HepG2 (cell line): ENCODE measurements at regions not wholly inside any gene's neighbourhood (a gene's known extent, or its start where the extent isn't known, plus 50 kb on each side); places are given as distances from the start of the nearest gene placed in this dataset.

Source experiments
- ATAC-seq: fragments of 200-7000 bp; cut with Tn5 transposase; 3 replicates; pipeline ENCODE4 v1.9.1; 2020; ENCODE audit warnings: mild to moderate bottlenecking, moderate library complexity
- BruUV-seq: library from RNA; stranded (reverse); fragments of 400-500 nt; replicated peaks from 2 replicates; lab custom pipeline; 2021; lab: Mats Ljungman, UMichigan
- CTCF ChIA-PET: fragments of 300-600 bp; formaldehyde crosslinking; extraction: SDS; loops from one replicate; lab custom pipeline; 2021; ENCODE audit warnings: low total read pairs, inconsistent platforms, low intra/inter-chr PET ratio; lab: Yijun Ruan, JAX
- POLR2A ChIA-PET: fragments of 350-600 bp; sonication (Branson Sonifier 250); formaldehyde crosslinking; loops from one replicate; lab custom pipeline; 2020; ENCODE audit warnings: antibody characterized with exemption, inconsistent platforms; lab: Yijun Ruan, JAX
- DNase-seq: peaks from one replicate; pipeline ENCODE4 v3.0.0-alpha.2; 2015; ENCODE audit warnings: low spot score
- FAIRE-seq: peaks from 3 replicates; lab custom pipeline; 2011; peaks lifted over from hg19 to GRCh38; lab: Jason Lieb, UNC
- H2AFZ ChIP-seq: one replicate; pipeline ENCODE4 v1.6.1; 2011; ENCODE audit warnings: low read length, inconsistent platforms
- H3K27ac ChIP-seq: fragments of 300-600 bp; 3 replicates; pipeline ENCODE4 v1.8.0; 2011; ENCODE audit warnings: mixed run types, mild to moderate bottlenecking, mixed read lengths, low read length, inconsistent platforms; ENCODE audit not compliant: insufficient read depth; ENCODE audit errors: extremely low read length
- H3K27me3 ChIP-seq, 2 experiments: fragments of 200-600 bp in 1 of 2; 2 replicates in 1 of 2; 3 replicates in 1 of 2; pipeline versions ENCODE4 v1.6.0 to v1.8.0; 2011; ENCODE audit warnings: low read length in 2 of 2, mild to moderate bottlenecking in 2 of 2, moderate library complexity in 2 of 2, inconsistent platforms in 1 of 2; ENCODE audit not compliant: insufficient read depth in 2 of 2, control insufficient read depth in 1 of 2
- H3K36me3 ChIP-seq, 2 experiments: fragments of 200-600 bp in 1 of 2; replicated peaks in 1 of 2; 2 replicates in 1 of 2; 3 replicates in 1 of 2; pipeline versions ENCODE4 v1.5.1 to v1.8.0; 2011; ENCODE audit warnings: low read length in 2 of 2, inconsistent platforms in 1 of 2; ENCODE audit not compliant: insufficient read depth in 2 of 2, control insufficient read depth in 1 of 2
- H3K4me1 ChIP-seq: 2 replicates; pipeline ENCODE4 v1.5.1; 2012; ENCODE audit warnings: low read length, inconsistent platforms; ENCODE audit not compliant: insufficient read depth
- H3K4me2 ChIP-seq: 2 replicates; pipeline ENCODE4 v1.6.0; 2011; ENCODE audit warnings: low read depth, low read length, inconsistent platforms
- H3K4me3 ChIP-seq, 3 experiments: fragments of 200-600 bp in 1 of 3; sonication (generic), shearing (Covaris generic) in 1 of 3; replicated peaks in 1 of 3; 2 replicates each; pipeline ENCODE4 v1.5.1; 2011 to 2016; ENCODE audit warnings: low read length in 3 of 3, inconsistent platforms in 2 of 3, low read depth in 2 of 3, mild to moderate bottlenecking in 2 of 3, control low read depth in 1 of 3, mixed read lengths in 1 of 3; ENCODE audit not compliant: insufficient read depth in 1 of 3
- H3K79me2 ChIP-seq: one replicate; pipeline ENCODE4 v1.6.1; 2011; ENCODE audit warnings: low read length, inconsistent platforms; ENCODE audit not compliant: insufficient read depth
- H3K9ac ChIP-seq: 2 replicates; pipeline ENCODE4 v1.6.0; 2011; ENCODE audit warnings: mild to moderate bottlenecking, low read depth, low read length, inconsistent platforms; ENCODE audit not compliant: insufficient read depth
- H3K9me3 ChIP-seq: 2 replicates; pipeline ENCODE4 v1.5.1; 2012; ENCODE audit warnings: mild to moderate bottlenecking, low read length
- H4K20me1 ChIP-seq: 2 replicates; pipeline ENCODE4 v1.6.0; 2011; ENCODE audit warnings: inconsistent platforms, mild to moderate bottlenecking, low read length, moderate library complexity; ENCODE audit not compliant: insufficient read depth
- CBX1 ChIP-seq: IDR thresholded peaks from one replicate; pipeline ENCODE4 v1.6.1; 2016; ENCODE audit warnings: antibody characterized with exemption, low read depth
- NAIF1 ChIP-seq: sonication (generic); formaldehyde crosslinking; IDR thresholded peaks from 2 replicates; pipeline ENCODE4 v1.5.0; 2020; ENCODE audit warnings: mild to moderate bottlenecking, missing genetic modification reagents, borderline replicate concordance
- NCOA5 ChIP-seq: sonication (generic); formaldehyde crosslinking; IDR thresholded peaks from 2 replicates; pipeline ENCODE4 v1.4.0; 2020; ENCODE audit warnings: missing genetic modification reagents
- PHB2 ChIP-seq: fragments of 450-650 bp; IDR thresholded peaks from 2 replicates; pipeline ENCODE4 v1.6.1; 2018; ENCODE audit not compliant: partially characterized antibody
- SETDB1 ChIP-seq: sonication (generic); formaldehyde crosslinking; IDR thresholded peaks from 2 replicates; pipeline ENCODE4 v1.5.1; 2020; ENCODE audit warnings: missing genetic modification reagents, mild to moderate bottlenecking, borderline replicate concordance
- ZNF496 ChIP-seq: sonication (generic); formaldehyde crosslinking; IDR thresholded peaks from 2 replicates; pipeline ENCODE4 v1.8.1; 2023; ENCODE audit warnings: mild to moderate bottlenecking, moderate library complexity, missing genetic modification reagents; ENCODE audit not compliant: insufficient replicate concordance
- ZNF709 ChIP-seq: sonication (generic); formaldehyde crosslinking; IDR thresholded peaks from 2 replicates; pipeline ENCODE4 v1.5.0; 2020; ENCODE audit warnings: mild to moderate bottlenecking, missing genetic modification reagents
- WGBS: methylation state at CpG from one replicate; pipeline ENCODE4 v1.1.6; 2017; ENCODE audit warnings: low lambda C conversion rate; 5-methylcytosine and 5-hydroxymethylcytosine counted together
- in situ Hi-C: cut with HindIII; loops from 2 replicates; pipeline ENCODE4 v1.10.0; 2017; ENCODE audit warnings: low pct_unique_long_range_greater_than_20kb; ENCODE audit not compliant: extremely low pct_ligation_motif_present
- intact Hi-C: fragments of 100-400 bp; cut with micrococcal nuclease; formaldehyde crosslinking; loops from one replicate; pipeline ENCODE4 v1.10.0; 2022; ENCODE audit not compliant: unreplicated experiment
- TF ChIP-seq, protein P1 (sequence below): sonication (generic); formaldehyde crosslinking; IDR thresholded peaks from 2 replicates; pipeline ENCODE4 v1.8.0; 2022; ENCODE audit warnings: mild to moderate bottlenecking, missing genetic modification reagents, borderline replicate concordance
- TF ChIP-seq, protein P2 (sequence below): sonication (generic); formaldehyde crosslinking; IDR thresholded peaks from 2 replicates; pipeline ENCODE4 v1.4.0; 2020; ENCODE audit warnings: mild to moderate bottlenecking, missing genetic modification reagents

- TF ChIP-seq, protein P1, sequence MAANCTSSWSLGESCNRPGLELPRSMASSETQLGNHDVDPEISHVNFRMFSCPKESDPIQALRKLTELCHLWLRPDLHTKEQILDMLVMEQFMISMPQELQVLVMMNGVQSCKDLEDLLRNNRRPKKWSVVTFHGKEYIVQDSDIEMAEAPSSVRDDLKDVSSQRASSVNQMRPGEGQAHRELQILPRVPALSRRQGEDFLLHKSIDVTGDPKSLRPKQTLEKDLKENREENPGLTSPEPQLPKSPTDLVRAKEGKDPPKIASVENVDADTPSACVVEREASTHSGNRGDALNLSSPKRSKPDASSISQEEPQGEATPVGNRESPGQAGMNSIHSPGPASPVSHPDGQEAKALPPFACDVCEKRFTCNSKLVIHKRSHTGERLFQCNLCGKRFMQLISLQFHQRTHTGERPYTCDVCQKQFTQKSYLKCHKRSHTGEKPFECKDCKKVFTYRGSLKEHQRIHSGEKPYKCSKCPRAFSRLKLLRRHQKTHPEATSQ = no peak
- TF ChIP-seq PHB2 = no peak
- no peak for TF ChIP-seq ZNF709 (CRISPR knock-in tag)
- no peak for TF ChIP-seq NCOA5 (CRISPR knock-in tag)
- no peak for TF ChIP-seq SETDB1 (CRISPR knock-in tag)
- no peak for TF ChIP-seq NAIF1 (CRISPR knock-in tag)
- TF ChIP-seq CBX1 = no peak
- TF ChIP-seq, protein P2, sequence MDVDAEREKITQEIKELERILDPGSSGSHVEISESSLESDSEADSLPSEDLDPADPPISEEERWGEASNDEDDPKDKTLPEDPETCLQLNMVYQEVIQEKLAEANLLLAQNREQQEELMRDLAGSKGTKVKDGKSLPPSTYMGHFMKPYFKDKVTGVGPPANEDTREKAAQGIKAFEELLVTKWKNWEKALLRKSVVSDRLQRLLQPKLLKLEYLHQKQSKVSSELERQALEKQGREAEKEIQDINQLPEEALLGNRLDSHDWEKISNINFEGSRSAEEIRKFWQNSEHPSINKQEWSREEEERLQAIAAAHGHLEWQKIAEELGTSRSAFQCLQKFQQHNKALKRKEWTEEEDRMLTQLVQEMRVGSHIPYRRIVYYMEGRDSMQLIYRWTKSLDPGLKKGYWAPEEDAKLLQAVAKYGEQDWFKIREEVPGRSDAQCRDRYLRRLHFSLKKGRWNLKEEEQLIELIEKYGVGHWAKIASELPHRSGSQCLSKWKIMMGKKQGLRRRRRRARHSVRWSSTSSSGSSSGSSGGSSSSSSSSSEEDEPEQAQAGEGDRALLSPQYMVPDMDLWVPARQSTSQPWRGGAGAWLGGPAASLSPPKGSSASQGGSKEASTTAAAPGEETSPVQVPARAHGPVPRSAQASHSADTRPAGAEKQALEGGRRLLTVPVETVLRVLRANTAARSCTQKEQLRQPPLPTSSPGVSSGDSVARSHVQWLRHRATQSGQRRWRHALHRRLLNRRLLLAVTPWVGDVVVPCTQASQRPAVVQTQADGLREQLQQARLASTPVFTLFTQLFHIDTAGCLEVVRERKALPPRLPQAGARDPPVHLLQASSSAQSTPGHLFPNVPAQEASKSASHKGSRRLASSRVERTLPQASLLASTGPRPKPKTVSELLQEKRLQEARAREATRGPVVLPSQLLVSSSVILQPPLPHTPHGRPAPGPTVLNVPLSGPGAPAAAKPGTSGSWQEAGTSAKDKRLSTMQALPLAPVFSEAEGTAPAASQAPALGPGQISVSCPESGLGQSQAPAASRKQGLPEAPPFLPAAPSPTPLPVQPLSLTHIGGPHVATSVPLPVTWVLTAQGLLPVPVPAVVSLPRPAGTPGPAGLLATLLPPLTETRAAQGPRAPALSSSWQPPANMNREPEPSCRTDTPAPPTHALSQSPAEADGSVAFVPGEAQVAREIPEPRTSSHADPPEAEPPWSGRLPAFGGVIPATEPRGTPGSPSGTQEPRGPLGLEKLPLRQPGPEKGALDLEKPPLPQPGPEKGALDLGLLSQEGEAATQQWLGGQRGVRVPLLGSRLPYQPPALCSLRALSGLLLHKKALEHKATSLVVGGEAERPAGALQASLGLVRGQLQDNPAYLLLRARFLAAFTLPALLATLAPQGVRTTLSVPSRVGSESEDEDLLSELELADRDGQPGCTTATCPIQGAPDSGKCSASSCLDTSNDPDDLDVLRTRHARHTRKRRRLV (CRISPR knock-in tag) = no peak
- TF ChIP-seq ZNF496 (CRISPR knock-in tag) = no peak
- 0% methylated on average over 2 of the region's 2 CpGs for WGBS
- H3K36me3 ChIP-seq = no peaks in the 10 kb centered on the region
- CTCF ChIA-PET = no interaction called here
- no peak for FAIRE-seq
- no peak overlapping the region for H2AFZ ChIP-seq
- in situ Hi-C loops = no loop called here
- H3K27ac ChIP-seq = no peak overlapping the region
- no peak for ATAC-seq
- BruUV-seq = no TSS peak
- intact Hi-C loops = no loop called here
- H3K27me3 ChIP-seq = no peaks in the 10 kb centered on the region
- no peak overlapping the region for H3K9ac ChIP-seq
- no peaks in the 10 kb centered on the region for H3K79me2 ChIP-seq
- no peaks in the 10 kb centered on the region for H4K20me1 ChIP-seq
- H3K4me3 ChIP-seq = no peak overlapping the region
- POLR2A ChIA-PET = no interaction called here
- no peak overlapping the region for H3K4me2 ChIP-seq
- H3K9me3 ChIP-seq = no peaks in the 10 kb centered on the region
- H3K4me1 ChIP-seq = no peaks in the 10 kb centered on the region
- no peak for DNase-seq
These were observed 799.9 kb downstream of the NLGN4Y start for GRCh38 chrY:15324189-15324588.
